ENCODE measurements at regions not wholly inside any gene's neighbourhood (a gene's known extent, or its start where the extent isn't known, plus 50 kb on each side); places are given as distances from the start of the nearest gene placed in this dataset.

DNA sequence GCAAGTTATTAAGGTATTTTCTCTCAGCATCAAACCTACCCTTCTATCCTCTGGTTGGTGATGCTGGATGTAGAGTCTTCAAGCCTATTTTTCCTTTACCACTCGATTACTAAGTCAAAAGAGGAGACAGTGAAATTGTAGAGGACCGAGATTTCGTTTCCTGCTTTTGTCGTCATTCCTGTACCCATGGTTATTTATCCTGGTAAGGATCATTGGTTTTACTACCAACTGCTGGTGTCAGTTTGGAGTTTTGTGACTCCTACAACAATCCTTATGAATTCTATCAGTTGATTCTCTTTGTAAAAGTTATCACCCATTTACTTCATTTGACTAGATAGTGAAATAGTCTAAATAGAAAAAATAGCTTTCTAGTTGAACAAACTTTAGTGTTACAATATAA, 2028.2 kb upstream of the ACO1 start:
- Histone ChIP-seq H3K9ac (replicated peaks; ENCODE audit: extremely low read depth, insufficient read depth, low read length) (no peak overlapping the region), H3K36me3 (ENCODE audit: control insufficient read depth in 2 of 2, extremely low read depth in 1 of 2, insufficient read depth in 2 of 2, low read length in 2 of 2) (no peaks in the 10 kb centered on the region), H3K4me2 (ENCODE audit: insufficient read depth, low read length) (no peak overlapping the region), H3K27me3 (ENCODE audit: control insufficient read depth in 2 of 2, insufficient read depth in 2 of 2, low read length in 2 of 2) (no peaks in the 10 kb centered on the region), H3K4me1 (ENCODE audit: control insufficient read depth, extremely low read depth, insufficient read depth, low read length) (no peaks in the 10 kb centered on the region), H4K20me1 (replicated peaks; ENCODE audit: control insufficient read depth, extremely low read depth, insufficient read depth, low read length) (no peaks in the 10 kb centered on the region), H3K9me1 (replicated peaks; ENCODE audit: control insufficient read depth, extremely low read depth, insufficient read depth, low read length) (no peaks in the 10 kb centered on the region), H3K9me3 (replicated peaks; ENCODE audit: control insufficient read depth, insufficient read depth, low read length) (no peaks in the 10 kb centered on the region), H2AFZ (ENCODE audit: low read depth, low read length) (no peak overlapping the region), H3K79me2 (ENCODE audit: control insufficient read depth, insufficient read depth, low read length) (no peaks in the 10 kb centered on the region), H3K4me3 (replicated peaks in 1 of 3; ENCODE audit: insufficient read depth in 1 of 3, low read depth in 1 of 3, low read length in 3 of 3) (no peak overlapping the region), H3K27ac (ENCODE audit: insufficient read depth, low read depth, low read length) (no peak overlapping the region)
- dilution Hi-C loops (cut with MboI; ENCODE audit: extremely low pct_ligation_motif_present, low sequenced_read_pairs) (no loop called here), intact Hi-C loops (cut with micrococcal nuclease) (no loop called here)
- ChIA-PET POLR2A (no interaction called here), CTCF (no interaction called here)
- TF ChIP-seq JUN (IDR thresholded peaks at IDR 0.05; ENCODE audit: borderline replicate concordance, insufficient read depth, insufficient read length, low read depth) (no peak), POLR2A (IDR thresholded peaks at IDR 0.05; ENCODE audit: low read depth, low read length) (no peak), EZH2 (IDR thresholded peaks at IDR 0.05; ENCODE audit: borderline replicate concordance, low read depth, low read length, severe bottlenecking) (no peak)
- TF ChIP-seq, protein P1, sequence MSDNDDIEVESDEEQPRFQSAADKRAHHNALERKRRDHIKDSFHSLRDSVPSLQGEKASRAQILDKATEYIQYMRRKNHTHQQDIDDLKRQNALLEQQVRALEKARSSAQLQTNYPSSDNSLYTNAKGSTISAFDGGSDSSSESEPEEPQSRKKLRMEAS (IDR thresholded peaks at IDR 0.05; ENCODE audit: insufficient read depth, insufficient read length) = no peak
- TF ChIP-seq, protein P2, sequence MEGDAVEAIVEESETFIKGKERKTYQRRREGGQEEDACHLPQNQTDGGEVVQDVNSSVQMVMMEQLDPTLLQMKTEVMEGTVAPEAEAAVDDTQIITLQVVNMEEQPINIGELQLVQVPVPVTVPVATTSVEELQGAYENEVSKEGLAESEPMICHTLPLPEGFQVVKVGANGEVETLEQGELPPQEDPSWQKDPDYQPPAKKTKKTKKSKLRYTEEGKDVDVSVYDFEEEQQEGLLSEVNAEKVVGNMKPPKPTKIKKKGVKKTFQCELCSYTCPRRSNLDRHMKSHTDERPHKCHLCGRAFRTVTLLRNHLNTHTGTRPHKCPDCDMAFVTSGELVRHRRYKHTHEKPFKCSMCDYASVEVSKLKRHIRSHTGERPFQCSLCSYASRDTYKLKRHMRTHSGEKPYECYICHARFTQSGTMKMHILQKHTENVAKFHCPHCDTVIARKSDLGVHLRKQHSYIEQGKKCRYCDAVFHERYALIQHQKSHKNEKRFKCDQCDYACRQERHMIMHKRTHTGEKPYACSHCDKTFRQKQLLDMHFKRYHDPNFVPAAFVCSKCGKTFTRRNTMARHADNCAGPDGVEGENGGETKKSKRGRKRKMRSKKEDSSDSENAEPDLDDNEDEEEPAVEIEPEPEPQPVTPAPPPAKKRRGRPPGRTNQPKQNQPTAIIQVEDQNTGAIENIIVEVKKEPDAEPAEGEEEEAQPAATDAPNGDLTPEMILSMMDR (IDR thresholded peaks at IDR 0.05; ENCODE audit: extremely low read depth in 1 of 2, insufficient read depth in 1 of 2, low read depth in 1 of 2, low read length in 2 of 2) = no peak
- FAIRE-seq (no peak), DNase-seq (ENCODE audit: low read depth, low spot score) (no peak)
- no TSS peak for BruUV-seq (replicated peaks)

DNA sequence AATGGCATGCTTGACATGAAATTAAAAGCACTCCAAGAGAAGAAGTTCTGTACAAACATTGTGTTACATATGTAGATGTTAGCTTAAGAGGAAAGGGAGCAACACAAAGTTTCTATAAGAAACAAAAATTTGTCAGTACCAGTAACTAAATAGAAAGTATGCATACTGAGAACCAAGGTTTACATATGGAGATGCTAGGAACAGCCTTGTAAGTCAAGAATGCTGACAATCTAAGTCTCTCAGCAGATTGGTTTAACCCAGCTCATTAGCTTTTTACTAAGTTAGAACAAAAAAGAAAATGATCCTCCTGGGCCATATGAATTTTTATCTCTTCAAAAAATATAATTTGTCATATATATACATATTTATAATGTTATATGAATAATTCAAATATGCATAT, 2022.1 kb upstream of the ACO1 start:
- DNase-seq (ENCODE audit: low read depth, low spot score) (no peak), FAIRE-seq (no peak)
- Histone ChIP-seq H2AFZ (ENCODE audit: low read depth, low read length) (no peak overlapping the region), H3K9ac (replicated peaks; ENCODE audit: extremely low read depth, insufficient read depth, low read length) (no peak overlapping the region), H3K27me3 (ENCODE audit: control insufficient read depth in 2 of 2, insufficient read depth in 2 of 2, low read length in 2 of 2) (no peaks in the 10 kb centered on the region), H3K36me3 (ENCODE audit: control insufficient read depth in 2 of 2, extremely low read depth in 1 of 2, insufficient read depth in 2 of 2, low read length in 2 of 2) (no peaks in the 10 kb centered on the region), H3K9me3 (replicated peaks; ENCODE audit: control insufficient read depth, insufficient read depth, low read length) (no peaks in the 10 kb centered on the region), H3K4me1 (ENCODE audit: control insufficient read depth, extremely low read depth, insufficient read depth, low read length) (no peaks in the 10 kb centered on the region), H4K20me1 (replicated peaks; ENCODE audit: control insufficient read depth, extremely low read depth, insufficient read depth, low read length) (no peaks in the 10 kb centered on the region), H3K79me2 (ENCODE audit: control insufficient read depth, insufficient read depth, low read length) (no peaks in the 10 kb centered on the region), H3K4me2 (ENCODE audit: insufficient read depth, low read length) (no peak overlapping the region), H3K9me1 (replicated peaks; ENCODE audit: control insufficient read depth, extremely low read depth, insufficient read depth, low read length) (no peaks in the 10 kb centered on the region), H3K4me3 (replicated peaks in 1 of 3; ENCODE audit: insufficient read depth in 1 of 3, low read depth in 1 of 3, low read length in 3 of 3) (no peak overlapping the region), H3K27ac (ENCODE audit: insufficient read depth, low read depth, low read length) (no peak overlapping the region)
- TF ChIP-seq EZH2 (IDR thresholded peaks at IDR 0.05; ENCODE audit: borderline replicate concordance, low read depth, low read length, severe bottlenecking) (no peak), GATA2 (IDR thresholded peaks at IDR 0.05; ENCODE audit: insufficient read depth, insufficient read length, low read depth, low read length) (no peak), POLR2A (IDR thresholded peaks at IDR 0.05; ENCODE audit: low read depth, low read length) (no peak), FOS (IDR thresholded peaks at IDR 0.05; ENCODE audit: borderline replicate concordance, insufficient read depth, low read length) (no peak), POLR2AphosphoS5 (IDR thresholded peaks at IDR 0.05; ENCODE audit: insufficient read depth, low read depth, low read length) (no peak), JUN (IDR thresholded peaks at IDR 0.05; ENCODE audit: borderline replicate concordance, insufficient read depth, insufficient read length, low read depth) (no peak), MYC (IDR thresholded peaks at IDR 0.05; ENCODE audit: low read depth, low read length) (no peak)
- TF ChIP-seq, protein P1 (IDR thresholded peaks at IDR 0.05; ENCODE audit: insufficient read depth, insufficient read length) = no peak
- TF ChIP-seq, protein P2 (IDR thresholded peaks at IDR 0.05; ENCODE audit: extremely low read depth in 1 of 2, insufficient read depth in 1 of 2, low read depth in 1 of 2, low read length in 2 of 2) = no peak
- ChIA-PET POLR2A (no interaction called here), CTCF (no interaction called here)
- dilution Hi-C loops (cut with MboI; ENCODE audit: extremely low pct_ligation_motif_present, low sequenced_read_pairs) = no loop called here
- intact Hi-C loops (cut with micrococcal nuclease) = no loop called here
- no TSS peak for BruUV-seq (replicated peaks)
